ENCODE measurements at regions not wholly inside any gene's neighbourhood (a gene's known extent, or its start where the extent isn't known, plus 50 kb on each side); places are given as distances from the start of the nearest gene placed in this dataset.

DNA sequence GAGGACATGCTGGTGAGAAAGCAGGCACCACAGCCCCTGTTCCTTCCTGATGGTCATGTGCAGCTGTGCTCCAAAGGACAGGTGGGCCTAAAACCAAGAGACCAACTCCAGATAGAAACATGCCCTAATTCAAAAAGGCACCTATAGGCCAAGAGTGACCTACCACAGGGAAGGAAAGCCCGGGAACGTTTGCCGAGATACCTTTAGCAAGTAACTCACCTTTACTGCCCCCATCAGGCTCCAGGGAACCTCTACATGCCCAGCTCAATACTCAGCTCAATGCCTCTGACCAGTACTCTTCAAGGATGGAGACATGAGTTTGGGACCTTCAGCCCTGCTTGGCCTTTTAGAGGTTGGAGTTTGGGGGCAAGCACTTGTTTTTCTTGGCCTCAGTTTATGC, 172.8 kb upstream of the FSTL4 start:
- TF ChIP-seq CTCF (IDR thresholded peaks at IDR 0.05; ENCODE audit: poor library complexity, severe bottlenecking): no peak
- no peak for TF ChIP-seq POLR2AphosphoS5 (IDR thresholded peaks at IDR 0.05)
- TF ChIP-seq EP300 (conservative IDR thresholded peaks at IDR 0.05; ENCODE audit: poor library complexity, severe bottlenecking): no peak
- TF ChIP-seq, protein P1, sequence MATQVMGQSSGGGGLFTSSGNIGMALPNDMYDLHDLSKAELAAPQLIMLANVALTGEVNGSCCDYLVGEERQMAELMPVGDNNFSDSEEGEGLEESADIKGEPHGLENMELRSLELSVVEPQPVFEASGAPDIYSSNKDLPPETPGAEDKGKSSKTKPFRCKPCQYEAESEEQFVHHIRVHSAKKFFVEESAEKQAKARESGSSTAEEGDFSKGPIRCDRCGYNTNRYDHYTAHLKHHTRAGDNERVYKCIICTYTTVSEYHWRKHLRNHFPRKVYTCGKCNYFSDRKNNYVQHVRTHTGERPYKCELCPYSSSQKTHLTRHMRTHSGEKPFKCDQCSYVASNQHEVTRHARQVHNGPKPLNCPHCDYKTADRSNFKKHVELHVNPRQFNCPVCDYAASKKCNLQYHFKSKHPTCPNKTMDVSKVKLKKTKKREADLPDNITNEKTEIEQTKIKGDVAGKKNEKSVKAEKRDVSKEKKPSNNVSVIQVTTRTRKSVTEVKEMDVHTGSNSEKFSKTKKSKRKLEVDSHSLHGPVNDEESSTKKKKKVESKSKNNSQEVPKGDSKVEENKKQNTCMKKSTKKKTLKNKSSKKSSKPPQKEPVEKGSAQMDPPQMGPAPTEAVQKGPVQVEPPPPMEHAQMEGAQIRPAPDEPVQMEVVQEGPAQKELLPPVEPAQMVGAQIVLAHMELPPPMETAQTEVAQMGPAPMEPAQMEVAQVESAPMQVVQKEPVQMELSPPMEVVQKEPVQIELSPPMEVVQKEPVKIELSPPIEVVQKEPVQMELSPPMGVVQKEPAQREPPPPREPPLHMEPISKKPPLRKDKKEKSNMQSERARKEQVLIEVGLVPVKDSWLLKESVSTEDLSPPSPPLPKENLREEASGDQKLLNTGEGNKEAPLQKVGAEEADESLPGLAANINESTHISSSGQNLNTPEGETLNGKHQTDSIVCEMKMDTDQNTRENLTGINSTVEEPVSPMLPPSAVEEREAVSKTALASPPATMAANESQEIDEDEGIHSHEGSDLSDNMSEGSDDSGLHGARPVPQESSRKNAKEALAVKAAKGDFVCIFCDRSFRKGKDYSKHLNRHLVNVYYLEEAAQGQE (IDR thresholded peaks at IDR 0.05; ENCODE audit: borderline replicate concordance): no peak
- no peak for TF ChIP-seq EZH2 (IDR thresholded peaks at IDR 0.05; ENCODE audit: borderline replicate concordance, insufficient read depth, low read length, poor library complexity, severe bottlenecking)
- no peak for TF ChIP-seq RAD21 (conservative IDR thresholded peaks at IDR 0.05)

Measured in neural cell (in vitro differentiated cells).